Sigmoid colon (tissue), 4 donors: ENCODE measurements at regions not wholly inside any gene's neighbourhood (a gene's known extent, or its start where the extent isn't known, plus 50 kb on each side); places are given as distances from the start of the nearest gene placed in this dataset.

Experiments used
- EP300 ChIP-seq, 4 donors: sonication (generic); formaldehyde crosslinking; IDR thresholded peaks; one replicate each; pipeline ENCODE4 v1.6.1; 2017; ENCODE audit warnings: antibody characterized with exemption in 4 of 4
- POLR2A ChIP-seq, 2 donors: fragments of 450-650 bp; IDR thresholded peaks; one replicate each; pipeline ENCODE4 v1.6.1; 2016; ENCODE audit warnings: antibody characterized with exemption in 2 of 2, mild to moderate bottlenecking in 2 of 2, moderate library complexity in 2 of 2
- POLR2AphosphoS5 ChIP-seq, 4 donors: sonication (generic); formaldehyde crosslinking; IDR thresholded peaks; one replicate each; pipeline ENCODE4 v1.6.1; 2017; ENCODE audit warnings: antibody characterized with exemption in 4 of 4
- TF ChIP-seq, protein P1 (sequence below), 4 experiments: fragments of 450-650 bp in 3 of 4; fragments of 200-600 bp in 1 of 4; IDR thresholded peaks; one replicate each; pipeline ENCODE4 v1.5.1; 2016 to 2019; ENCODE audit warnings: antibody characterized with exemption in 4 of 4, mild to moderate bottlenecking in 3 of 4, moderate library complexity in 2 of 4

DNA sequence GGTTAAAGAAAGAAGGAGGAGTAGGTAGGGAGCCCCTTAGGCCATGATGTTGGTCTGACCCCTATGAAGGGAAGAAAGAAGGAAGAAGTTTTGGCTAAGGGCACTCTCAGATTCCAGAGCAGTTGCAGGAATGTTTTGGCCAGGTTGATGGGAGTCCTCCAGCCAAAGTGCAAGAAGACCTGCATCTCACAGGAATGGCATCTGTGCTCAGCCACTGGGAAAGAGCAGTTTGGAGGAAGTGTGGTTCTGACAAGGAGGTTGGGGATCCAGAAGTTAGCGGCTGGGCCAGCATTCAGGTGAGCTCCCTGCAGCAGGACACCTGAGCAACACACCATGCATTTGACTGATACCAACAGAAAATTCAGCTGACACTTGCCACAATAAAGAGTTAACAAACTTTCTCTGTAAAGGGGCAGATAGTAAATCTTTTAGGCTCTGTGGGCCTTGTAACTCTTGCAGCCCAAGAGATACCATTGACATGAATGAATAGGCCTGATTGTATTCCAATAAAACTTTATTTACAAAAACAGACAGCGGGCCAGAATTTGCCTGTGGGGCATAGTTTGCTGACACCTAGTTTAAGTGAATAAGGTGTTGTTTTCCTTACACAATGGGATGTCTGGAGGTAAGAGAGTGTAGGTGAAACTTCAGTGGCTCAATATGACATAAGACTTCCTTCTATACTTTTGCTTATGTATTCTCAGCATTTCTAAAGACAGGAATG is 71.0 kb downstream of the EDN1 start:
- TF ChIP-seq, protein P1, sequence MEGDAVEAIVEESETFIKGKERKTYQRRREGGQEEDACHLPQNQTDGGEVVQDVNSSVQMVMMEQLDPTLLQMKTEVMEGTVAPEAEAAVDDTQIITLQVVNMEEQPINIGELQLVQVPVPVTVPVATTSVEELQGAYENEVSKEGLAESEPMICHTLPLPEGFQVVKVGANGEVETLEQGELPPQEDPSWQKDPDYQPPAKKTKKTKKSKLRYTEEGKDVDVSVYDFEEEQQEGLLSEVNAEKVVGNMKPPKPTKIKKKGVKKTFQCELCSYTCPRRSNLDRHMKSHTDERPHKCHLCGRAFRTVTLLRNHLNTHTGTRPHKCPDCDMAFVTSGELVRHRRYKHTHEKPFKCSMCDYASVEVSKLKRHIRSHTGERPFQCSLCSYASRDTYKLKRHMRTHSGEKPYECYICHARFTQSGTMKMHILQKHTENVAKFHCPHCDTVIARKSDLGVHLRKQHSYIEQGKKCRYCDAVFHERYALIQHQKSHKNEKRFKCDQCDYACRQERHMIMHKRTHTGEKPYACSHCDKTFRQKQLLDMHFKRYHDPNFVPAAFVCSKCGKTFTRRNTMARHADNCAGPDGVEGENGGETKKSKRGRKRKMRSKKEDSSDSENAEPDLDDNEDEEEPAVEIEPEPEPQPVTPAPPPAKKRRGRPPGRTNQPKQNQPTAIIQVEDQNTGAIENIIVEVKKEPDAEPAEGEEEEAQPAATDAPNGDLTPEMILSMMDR (IDR thresholded peaks at IDR 0.05), result no peak
- no peak for TF ChIP-seq POLR2A (IDR thresholded peaks at IDR 0.05)
- no peak for TF ChIP-seq POLR2AphosphoS5 (IDR thresholded peaks at IDR 0.05)
- TF ChIP-seq EP300 (IDR thresholded peaks at IDR 0.05), result no peak
